OCI-LY7 (cell line): ENCODE measurements at regions not wholly inside any gene's neighbourhood (a gene's known extent, or its start where the extent isn't known, plus 50 kb on each side); places are given as distances from the start of the nearest gene placed in this dataset.

Source experiments
- CTCF ChIP-seq: fragments of 200-600 bp; sonication (generic); conservative IDR thresholded peaks from 2 replicates; pipeline ENCODE4 v1.5.1; 2014; ENCODE audit warnings: mild to moderate bottlenecking, antibody characterized with exemption, low read length, moderate library complexity, mixed read lengths
- EZH2phosphoT487 ChIP-seq: fragments of 200-600 bp; sonication (generic); IDR thresholded peaks from 2 replicates; pipeline ENCODE4 v1.6.1; 2018; ENCODE audit warnings: low read depth, borderline replicate concordance, mild to moderate bottlenecking, mixed run types, antibody characterized with exemption, low read length, moderate library complexity, mixed read lengths

GRCh38 chr10:36170142-36170719 lies 528.1 kb upstream of the FZD8 start:
- TF ChIP-seq EZH2phosphoT487 (no peak), CTCF (no peak)
